Effector CD8-positive, alpha-beta T cell (primary cell): ENCODE measurements at regions not wholly inside any gene's neighbourhood (a gene's known extent, or its start where the extent isn't known, plus 50 kb on each side); places are given as distances from the start of the nearest gene placed in this dataset.

ENCODE experiments used
- DNase-seq: peaks from one replicate; lab custom pipeline; 2025; lab: John Stamatoyannopoulos, UW

DNA sequence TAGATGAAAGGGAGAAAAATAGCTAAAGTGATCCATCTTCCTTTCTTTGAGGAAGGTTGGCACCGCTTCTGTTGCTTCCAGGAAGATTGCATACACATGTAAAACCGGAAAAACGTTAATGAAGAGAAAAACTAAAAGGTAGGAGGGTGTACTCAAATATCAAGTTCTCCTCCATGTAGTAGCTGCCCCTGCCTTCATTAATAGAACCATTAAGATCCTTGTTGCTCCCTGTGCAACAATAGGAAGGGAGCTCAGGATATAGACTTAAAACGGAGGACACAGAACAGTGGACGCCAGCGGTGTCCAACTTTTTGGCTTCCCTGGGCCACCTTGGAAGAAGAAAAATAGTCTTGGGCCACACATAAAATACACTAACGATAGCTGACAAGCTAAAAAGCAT lies 118.9 kb downstream of the TMEM174 start:
- no peak for DNase-seq

DNA sequence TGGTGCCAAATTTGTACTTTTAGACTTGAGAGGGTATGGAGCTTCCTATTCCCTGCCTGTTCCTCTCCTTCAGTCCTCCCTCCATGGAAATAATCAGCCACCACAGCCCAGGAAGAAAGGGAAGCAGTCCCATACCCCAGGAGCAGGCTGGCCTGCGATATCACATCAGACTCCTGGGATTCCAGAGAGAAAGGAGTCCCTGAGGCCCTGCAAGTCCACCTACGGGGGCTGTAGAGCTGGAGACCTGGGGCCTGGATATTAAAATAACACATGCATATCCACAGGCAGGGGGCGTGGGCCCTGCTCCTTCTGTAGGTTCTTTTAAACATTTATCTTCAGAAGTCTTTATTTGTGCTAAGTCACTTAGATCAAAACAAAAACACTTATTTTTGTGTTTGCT lies 117.2 kb downstream of the TMEM174 start:
- DNase-seq = no peak

DNA sequence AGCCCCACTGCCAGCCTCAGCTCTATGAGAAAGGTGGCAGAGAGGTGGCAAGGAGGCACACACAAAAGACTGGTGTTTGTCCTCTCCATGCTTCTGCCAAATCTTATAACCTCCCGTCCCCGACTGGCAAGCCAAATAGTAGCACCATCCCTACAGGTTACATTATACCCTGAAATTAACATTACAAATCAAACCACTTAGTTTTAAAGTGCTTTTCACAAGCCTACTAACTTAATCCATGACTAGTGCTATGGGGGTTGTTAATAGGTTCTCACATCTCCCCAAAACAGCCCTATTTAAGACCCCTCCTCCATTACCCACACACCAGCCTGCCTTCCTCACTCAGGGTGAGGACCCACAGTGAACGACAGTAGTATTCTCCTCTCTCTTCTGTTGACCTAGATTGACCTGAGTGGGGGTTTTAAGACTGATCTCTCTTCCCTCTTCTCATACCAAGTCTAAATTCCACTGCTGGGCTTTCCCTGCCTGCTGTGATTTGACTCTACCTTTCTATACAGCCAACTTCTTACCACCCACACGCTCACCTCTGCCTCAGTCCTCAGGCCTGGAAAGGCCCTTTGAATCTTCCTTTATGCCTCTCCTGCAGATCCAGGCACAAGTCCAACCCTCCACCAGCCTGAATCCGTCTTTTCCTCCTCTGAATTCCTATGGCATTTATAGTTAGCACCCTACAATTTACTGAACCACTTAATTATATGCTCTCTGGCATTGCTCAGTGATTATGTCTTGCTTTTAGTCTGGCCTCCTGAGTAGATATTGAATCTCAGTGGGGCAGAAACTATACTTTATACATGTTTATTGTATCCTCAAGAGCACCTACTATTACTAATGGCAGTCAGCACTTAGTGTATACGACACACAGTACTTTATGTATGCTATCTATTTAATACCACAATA lies 116.1 kb downstream of the TMEM174 start:
- no peak for DNase-seq

DNA sequence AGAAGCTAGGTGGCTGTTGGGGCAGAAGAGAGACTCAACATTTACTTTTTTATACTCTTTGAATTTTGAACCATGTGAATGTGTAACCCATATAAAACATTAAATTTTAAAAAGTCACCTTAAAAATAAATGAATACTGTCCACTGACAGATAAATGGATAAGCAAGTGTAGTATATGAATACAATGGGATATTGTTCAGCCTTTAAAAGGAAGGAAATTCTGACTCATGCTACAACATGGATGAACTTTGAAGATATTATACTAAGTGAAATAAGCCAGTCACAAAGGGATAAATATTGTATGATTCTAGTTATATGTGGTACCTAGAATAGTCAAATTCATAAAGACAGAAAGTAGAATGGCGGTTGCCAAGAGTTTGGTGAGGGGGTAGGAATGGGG lies 113.9 kb downstream of the TMEM174 start:
- no peak for DNase-seq

DNA sequence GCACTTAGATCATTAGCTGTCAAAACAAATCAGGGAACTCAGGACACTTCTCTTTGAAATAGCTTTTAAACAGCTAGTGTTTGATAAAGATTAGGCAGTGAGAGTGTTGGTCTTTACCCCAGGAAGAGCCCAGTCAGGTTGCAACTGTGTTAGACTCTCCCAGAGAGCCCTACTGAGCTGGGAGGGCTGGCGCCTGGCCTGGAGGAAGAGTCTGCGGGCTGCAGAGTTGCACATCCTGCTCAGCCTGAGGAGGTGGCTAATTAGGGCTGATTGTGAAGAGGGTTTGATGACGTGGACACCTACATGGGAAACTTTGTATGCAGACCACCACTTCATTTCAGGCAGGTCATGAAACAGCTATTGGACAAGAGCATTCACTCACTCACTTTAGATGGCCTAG lies 112.0 kb downstream of the TMEM174 start:
- no peak for DNase-seq

DNA sequence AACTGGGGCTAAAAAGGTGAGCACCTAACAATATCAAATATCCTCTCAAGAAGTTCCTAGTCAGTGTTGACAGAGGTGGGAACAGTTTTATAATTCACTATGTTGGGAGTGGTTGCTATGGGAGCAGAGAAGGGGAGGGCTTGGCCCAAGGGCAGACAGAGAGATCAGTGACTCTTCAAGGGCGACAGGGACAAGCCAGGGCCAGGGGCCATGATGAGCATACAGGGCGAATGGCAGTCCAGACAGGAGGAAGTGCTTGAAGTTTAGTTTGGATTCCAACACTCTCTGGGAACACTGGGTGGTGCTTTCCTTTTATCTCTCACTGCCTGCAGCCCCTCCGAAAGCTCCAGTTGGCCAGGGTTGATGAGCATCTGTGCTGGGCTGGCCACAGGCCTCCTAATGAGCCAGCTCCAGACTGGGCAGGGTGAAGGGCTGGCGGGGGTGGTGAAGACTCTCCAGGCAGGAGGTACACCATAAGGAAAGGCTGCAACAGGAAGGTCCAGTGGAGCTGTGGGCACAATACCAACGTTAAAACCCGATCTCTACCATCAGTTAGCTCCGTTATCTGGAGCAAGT lies 111.3 kb downstream of the TMEM174 start:
- no peak for DNase-seq

DNA sequence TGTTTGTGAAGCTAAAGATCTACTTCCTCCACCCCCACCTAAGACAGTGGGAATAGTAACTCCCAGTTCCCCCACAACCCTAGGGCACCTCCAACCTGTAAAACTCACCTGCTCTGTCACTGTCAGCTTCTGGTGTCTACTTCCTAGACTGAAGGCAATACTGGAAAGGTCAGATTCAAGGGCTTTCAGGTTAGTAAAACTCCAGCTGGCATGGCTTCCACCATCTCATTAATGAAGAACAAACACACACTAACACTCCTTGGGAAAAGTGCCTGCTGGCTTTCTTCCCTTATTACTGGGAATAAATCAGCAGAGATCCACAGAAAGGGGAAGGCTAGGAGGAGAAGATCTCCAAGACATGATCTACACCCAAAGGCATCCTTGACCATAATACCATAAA lies 109.9 kb downstream of the TMEM174 start:
- DNase-seq = no peak

DNA sequence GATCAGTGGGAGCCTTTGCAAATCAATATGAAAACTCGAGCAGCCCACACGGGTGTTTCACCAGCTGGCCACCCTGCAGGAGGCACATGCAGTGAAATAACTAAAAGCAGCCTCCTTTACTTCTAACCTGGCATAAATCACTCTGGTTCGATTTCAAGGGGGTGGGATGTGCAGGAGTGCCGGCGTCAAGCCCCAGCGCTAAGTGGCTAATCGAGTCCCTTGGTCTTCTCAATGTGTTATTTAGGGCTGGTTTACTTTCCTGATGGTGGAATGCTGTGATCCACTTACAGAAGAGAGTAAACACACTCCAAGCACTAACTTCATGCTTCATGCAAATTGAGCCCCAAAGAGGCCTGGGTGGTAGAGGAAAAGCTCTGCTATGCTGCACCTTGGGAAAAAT lies 109.4 kb downstream of the TMEM174 start:
- DNase-seq = no peak

DNA sequence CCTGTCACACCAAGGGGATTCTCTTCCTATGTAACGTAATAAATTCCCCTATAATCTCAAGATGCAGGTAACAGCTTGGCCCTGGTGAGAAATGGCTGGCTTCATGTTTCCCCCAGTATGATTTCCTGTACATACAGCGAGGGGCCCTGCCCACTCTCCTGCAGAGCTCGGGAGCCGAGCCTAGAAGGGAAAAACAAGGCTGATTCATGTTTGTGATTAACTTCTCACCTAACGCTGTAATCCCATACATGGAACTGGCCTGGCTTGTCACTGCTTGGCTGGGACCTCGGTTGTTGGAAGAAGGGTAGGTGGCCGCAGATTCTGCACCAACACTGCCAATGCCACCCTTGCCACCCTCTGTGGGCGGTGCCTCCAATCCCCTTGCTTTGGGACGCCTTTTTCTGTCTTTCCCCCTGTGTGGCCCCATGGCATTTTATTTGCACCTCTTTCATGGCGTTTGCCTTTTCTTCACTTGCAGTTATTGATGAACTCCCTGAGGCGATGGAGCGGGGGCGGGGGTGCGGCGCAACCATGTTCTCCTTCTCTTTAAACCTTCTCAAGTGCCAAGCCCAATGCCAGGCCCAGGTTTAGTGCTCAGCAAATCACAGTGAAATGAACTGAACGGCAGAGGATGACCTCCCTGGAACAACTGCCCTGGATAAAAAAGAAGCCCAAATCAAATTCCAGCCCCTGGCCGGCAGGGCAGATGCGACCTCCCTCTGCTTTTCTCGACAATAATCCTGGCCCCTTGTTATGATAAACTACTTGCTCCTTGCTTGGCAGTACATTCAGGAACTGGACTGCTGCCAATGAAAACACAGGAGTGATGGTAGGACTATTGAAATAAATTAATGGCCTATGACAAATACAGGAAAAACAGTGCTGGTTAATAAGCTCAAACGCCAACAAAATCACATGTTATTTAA lies 108.1 kb downstream of the TMEM174 start:
- no peak for DNase-seq

DNA sequence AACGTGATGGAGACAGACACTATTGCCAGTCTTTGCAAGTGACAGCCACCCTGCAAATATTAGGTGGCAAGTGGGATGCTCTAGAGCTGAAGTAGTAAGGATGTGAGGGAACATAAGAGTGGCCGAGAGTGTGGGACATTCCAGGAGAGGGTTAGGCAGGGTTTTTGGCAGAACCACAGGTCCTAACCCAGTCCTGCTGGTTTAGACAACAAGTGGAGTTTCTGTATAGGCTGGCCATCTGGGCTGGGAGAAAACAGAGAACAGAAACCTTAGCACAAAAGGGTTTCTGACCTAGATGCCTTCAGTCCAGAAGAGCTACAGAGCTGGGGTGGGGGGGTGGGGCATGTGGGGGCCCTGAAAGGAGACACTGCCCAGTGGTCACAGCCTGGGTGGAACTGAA lies 107.4 kb downstream of the TMEM174 start:
- DNase-seq = no peak

DNA sequence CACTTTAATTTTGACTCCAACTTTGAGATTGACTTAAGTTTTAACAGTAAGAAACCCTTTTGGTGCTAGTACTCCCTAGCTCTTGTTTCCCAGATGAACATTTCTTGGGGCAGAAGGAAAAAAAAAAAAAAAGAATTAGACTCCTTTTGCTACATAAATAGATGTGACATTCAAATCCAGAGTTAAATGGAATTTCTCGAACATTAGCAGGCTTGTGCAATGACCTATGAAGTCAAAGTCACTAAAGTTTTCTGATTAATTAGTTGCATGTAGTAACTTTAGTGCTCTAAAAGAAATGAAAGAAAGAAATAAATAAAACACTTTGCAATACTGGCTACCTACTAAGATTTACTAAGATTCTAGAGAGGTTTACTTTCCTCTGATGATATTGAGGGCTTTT lies 106.8 kb downstream of the TMEM174 start:
- no peak for DNase-seq

DNA sequence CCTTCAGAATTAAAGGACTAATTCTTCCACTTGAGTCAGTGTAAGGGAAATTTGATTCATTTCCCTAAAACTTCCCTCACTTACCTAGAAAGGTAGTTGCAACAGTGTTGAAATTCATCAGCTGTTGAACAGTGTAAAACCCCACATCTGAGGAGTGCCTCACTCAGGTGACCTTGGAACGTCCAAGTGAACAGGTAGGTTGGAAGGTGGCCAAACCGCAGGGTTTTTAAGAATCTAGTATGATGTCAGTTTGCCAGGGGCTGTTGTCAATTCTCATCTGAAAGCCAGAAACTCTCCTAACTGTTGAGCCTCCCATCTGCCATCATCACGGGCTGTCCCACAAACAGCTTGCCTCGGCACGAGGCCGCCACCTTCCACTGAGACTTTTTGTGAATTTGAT lies 105.7 kb downstream of the TMEM174 start:
- no peak for DNase-seq

DNA sequence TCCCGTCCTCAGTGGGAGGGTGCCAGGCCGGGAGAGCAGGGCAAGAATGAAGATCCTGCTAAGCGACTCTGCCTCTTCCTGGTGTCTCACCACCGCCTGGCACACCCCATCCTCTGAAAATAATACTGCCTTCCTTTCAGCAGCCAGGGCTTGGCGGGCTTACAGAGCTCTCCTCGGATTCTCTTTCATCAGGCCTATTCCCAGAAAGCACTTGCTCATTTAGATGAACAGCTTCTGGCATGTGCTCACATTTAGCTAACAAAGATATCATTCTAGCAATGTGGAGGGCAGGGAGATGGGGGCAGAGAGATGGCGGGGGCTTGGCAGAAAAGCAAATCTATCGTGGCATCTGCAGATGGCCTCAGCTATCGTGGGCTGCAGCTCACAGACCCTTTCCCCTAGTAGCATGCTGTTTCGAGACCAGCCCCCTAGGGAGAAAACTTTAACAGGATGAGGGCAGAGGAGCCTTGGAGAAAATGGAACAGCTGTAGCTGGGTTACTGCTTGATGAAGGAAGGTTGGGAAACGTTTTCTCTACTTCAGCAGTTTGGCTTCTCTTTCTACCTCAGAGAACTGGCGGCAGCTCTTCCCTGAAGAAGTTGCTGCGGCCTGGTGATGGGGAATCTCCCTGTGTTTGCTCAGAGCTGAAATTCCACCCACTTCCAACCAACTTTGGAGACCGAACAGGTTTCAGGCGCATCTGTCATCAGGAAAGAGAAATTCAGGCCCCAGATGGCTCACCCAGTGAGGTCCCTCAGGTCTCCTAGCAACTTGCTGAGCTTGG lies 102.1 kb downstream of the TMEM174 start:
- DNase-seq = no peak

DNA sequence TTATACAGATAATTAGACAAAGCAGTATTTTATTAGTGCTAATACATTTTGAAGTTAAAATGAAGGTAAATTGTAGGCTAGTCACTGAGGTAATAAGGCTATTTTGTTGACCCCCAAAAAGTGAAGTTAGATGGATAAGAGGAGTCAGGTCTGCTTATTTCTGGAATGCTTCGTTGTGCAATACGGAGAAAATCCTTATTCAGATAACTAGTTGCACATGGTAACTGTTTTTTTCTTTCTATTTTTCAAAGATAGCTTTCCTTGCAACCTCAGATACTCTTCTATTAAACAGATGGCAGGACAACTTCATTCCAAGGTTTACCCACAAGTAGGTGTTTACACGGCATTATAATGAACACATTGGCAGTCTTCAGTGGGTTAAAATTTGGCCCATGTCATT lies 101.1 kb downstream of the TMEM174 start:
- no peak for DNase-seq

DNA sequence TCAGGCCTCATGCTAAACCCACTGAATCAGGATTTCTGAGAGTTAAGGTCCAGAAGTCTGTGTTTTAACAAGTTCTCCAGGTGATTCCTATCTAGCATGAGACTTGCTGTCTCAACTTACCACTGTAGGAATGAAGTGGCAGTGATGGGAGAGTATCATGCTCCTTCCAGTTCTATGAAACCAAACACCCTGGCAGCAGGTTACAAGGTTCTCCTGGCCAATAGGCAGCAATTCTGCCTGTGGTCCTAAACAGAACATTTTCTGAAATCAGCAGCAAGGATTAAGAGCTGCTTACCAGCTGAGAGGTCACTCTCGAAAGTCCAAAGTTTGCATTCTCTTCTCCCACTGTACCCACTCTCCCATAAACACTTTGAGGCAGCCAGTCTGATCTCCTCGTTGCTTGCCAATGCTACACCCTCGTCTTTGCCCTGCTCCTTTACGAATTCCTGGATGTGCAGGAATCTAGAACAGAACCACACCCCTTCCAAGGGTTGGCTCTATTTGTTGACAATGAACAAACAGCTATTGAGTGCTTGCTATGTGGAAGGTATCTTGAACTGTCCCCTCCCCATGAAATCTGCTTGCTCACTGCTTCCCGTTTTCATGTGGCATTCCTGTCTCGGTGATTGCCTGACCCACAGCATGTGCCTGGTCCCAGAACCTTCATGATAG lies 100.5 kb downstream of the TMEM174 start:
- DNase-seq = no peak

DNA sequence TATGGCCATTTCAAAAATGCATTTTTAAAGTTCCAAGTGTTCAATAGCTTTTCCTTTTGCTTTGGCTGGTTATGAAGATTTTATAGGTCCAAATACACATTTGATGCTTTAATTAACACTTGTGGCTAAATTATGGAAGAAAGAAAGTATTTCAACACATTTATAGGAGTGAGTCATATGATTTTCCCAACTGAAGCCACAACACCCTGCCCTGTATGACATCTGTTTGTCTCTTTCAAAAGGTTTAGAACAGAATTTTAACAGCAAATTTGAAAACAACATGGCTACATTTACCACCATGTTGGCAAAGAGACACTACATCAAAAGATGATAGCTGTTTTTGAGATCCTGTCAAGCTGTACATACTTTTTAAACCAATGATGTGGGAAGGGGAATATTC lies 99.4 kb downstream of the TMEM174 start:
- DNase-seq = no peak

DNA sequence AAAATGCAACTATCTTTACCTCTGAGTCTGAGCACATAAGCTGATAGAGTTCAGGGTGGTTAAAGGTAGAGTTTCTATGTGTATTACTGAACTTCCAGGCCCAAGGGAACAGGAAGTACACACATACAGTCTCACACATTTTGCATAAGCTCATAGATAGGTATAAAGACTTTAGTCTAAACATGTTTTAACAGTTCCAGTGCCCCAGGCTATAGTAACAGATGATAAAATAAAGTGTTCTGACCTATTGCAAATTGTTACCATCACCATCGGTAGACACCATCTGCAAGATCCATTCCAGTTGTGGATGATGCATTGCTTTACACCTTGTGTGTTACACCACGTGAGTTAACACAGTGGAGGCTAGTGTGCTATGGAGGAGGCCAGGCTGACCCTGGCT lies 95.8 kb downstream of the TMEM174 start:
- no peak for DNase-seq

DNA sequence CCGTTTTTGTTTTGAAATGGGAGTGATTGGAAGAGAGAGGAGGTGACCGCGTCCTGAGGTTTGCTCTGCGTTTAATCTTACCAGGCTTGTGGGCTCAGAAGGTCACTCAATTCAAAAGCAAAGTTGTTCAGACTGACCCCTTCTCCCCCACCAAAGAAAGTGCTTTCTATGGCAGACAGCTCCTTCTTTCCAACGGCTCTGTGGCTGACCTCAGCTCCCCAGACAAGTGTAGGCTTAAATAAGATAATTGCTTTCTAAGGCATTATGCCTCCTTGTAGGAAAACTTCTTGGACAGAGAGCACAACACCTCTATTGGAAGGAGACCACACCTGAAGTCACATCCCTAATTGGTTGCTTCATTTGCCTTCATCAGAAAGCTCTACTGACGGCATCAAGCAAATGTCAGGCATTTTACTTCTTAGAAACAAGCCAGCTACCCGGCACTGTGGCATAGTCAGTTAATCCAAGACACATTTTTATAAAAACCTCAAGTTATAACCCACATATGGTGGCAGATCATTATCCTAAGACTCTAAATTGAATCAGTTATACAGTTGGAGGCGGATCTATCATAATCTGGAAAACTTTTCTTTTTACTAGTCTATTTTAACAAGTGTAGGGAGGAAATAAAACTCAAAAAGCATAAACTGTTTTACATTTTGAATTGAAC lies 94.9 kb downstream of the TMEM174 start:
- DNase-seq = no peak

DNA sequence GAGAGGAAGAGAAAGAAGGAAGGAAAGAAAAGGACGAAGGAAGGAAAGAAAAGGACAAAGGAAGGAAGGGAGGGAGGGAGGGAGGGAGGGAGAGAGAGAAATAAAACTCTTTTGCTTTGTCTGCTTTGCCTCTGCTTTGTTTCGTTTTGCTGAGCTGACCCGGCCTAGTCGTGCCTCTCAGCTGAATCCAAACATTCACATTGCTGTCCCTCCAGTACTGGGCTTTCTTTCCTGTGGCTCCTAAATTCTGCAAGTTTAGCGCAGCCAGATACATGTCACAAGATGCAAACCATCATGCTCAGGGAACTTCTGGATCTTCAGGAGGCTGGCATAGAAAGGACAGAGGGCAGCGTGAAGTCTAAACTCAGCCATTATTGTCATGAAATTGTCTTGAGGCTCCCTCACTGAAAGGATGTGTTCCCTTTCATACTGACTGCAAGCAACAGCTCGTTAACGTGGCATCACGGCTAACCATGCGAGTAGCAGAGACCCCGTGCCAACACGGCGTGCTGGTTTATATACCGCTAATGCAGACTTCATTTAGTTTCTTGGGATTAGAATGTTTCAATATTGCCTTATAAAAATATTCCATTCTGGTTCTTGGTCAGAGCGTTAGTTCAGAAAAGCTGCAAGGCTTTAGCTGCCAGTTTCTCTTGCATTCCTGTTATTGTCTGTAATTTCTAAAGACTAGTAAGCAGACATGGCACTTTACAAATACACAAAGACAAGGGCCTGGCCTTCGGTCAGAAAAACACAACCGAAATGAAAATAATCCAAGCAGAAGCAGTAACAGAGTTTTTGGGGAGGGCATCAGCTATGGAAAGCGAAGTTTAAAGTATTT lies 94.2 kb downstream of the TMEM174 start:
- no peak for DNase-seq
